KOPT-K1 (cell line): ENCODE measurements at regions not wholly inside any gene's neighbourhood (a gene's known extent, or its start where the extent isn't known, plus 50 kb on each side); places are given as distances from the start of the nearest gene placed in this dataset.

Source experiments
- H3K27ac ChIP-seq: fragments of 200-600 bp; sonication (generic); 2 replicates; pipeline ENCODE4 v1.5.1; 2016; ENCODE audit warnings: antibody characterized with exemption, mild to moderate bottlenecking, low read depth, low read length; ENCODE audit not compliant: poor library complexity, severe bottlenecking
- H3K36me3 ChIP-seq: fragments of 200-600 bp; sonication (generic); 2 replicates; pipeline ENCODE4 v1.5.1; 2017; ENCODE audit warnings: antibody characterized with exemption, mild to moderate bottlenecking, low read length, moderate library complexity; ENCODE audit not compliant: insufficient read depth
- H3K9me3 ChIP-seq: fragments of 200-600 bp; sonication (generic); 2 replicates; pipeline ENCODE4 v1.5.1; 2017; ENCODE audit warnings: antibody characterized with exemption, low read length, mild to moderate bottlenecking; ENCODE audit not compliant: insufficient read depth, poor library complexity, severe bottlenecking

DNA sequence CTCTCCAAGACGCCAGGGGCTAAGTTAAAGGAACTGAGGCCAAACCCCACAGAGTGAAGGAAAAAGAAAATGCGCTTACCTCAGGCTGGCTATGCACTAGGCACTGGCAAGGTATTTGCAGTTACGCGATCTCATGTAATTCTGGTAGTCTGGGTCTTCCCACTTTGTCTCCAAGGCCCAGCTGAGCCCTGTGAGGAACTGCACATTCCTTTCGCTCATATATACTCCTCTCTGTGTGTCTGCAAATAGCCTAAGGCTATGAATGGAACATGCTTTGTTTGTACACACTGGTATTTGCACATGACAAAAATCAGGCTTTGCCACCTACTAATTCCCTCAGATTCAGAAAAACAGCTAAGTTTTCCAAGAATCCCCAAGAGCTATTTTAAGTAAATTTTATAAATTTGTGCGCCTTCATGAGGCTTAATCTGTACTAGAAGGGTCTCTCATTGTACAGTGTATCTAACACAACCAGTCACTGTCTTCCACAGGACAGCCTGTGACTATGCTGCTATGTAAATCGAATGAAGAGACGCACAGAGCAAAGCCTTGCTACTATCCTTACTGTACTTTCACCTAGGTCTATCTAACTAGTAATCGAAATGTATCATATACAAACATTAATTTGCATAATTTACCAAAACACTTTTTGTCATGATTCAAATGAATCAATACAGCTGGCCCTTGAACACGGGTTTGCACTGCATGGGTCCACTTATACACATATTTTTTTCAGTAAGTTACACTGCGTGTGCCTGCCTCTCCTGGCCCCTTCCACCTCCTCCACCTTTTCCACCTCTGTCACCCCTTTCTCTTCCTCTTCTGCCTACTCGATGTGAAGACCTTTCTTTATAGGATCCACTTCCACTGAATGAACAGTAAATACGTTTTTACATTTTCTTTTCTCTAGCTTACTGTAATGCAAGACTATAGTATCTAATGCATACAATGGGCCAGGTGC, 87.0 kb downstream of the SIPA1L2 start:
- H3K27ac ChIP-seq = no peak overlapping the region
- no peaks in the 10 kb centered on the region for H3K9me3 ChIP-seq
- no peaks in the 10 kb centered on the region for H3K36me3 ChIP-seq

DNA sequence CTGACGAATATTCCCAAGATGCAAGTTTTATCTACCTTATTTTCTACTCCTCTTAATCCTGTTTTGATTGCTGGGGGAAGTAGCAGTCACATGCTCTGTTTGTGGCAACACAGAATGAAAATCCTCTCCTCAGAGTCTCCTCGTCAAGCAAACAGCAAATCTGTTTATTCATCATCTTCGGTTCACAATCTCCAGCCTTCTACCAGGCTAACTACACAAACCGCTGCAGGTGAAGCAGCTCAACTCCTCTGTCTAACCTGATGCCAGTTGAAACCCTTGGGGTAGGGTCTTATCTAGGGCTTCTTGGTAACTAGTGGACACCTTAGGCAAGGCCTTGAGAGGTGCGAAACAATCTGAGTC, 91.0 kb downstream of the SIPA1L2 start:
- H3K36me3 ChIP-seq = no peaks in the 10 kb centered on the region
- H3K27ac ChIP-seq = no peak overlapping the region
- H3K9me3 ChIP-seq = no peaks in the 10 kb centered on the region

DNA sequence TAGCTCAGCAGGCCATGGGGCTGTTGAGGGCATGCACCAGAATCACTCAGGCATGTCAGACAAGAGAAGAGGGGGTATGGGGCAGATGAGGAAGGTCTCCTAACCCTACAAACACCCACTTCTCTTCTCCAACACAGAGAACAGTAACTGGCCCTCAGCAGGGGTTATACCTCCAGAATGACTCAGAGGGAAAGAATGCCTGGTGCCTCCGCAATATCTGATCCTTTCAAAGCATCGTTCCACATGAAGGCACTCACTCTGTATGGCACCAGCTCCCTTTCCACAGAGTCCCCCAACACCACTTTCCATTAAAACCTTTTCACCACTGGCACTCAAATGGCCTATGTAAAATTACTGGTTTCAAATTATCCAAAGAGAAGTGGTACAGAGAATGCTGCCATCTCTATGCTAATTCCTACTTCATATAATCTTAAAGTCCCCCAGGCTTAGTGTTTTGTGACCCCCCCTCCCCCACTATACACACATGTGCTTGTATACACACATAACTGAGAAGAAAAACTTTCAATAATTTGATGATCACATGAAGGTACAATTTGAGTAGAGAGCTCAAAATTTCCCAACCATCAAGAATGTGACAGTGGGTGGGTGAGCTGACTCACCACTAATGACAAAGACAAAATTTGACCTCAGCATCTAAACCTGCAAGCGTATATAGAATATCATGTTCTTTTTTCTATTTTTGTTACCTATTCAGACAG, 91.5 kb downstream of the SIPA1L2 start:
- H3K36me3 ChIP-seq = no peaks in the 10 kb centered on the region
- H3K27ac ChIP-seq = no peak overlapping the region

GRCh38 chr1:232534552-232535517, 95.1 kb downstream of the SIPA1L2 start:
- H3K27ac ChIP-seq = no peak overlapping the region
- H3K9me3 ChIP-seq = no peaks in the 10 kb centered on the region
- H3K36me3 ChIP-seq = no peaks in the 10 kb centered on the region

More for the DNA sequence above, 91.5 kb downstream of the SIPA1L2 start:
- H3K9me3 ChIP-seq = no peaks in the 10 kb centered on the region

DNA sequence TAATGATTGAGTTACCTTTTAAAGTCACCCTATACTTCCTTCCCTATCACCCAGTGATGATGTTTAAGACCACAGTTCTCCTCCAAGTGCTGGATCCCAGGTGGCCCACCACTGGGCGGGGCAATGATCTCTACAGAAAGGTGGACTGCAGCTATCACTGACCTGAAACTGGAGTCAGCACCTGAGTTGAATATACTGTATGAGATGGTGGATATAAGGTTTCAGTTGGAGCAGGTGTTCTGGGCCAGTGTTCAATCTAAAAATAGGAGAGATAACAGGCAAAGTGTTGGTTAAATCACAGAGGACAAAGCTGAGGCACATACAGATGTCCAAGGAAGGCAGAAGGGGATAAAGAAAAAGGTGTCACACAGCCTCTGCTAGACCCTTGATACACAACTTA, 96.6 kb downstream of the SIPA1L2 start:
- no peaks in the 10 kb centered on the region for H3K9me3 ChIP-seq
- H3K27ac ChIP-seq = no peak overlapping the region
- no peaks in the 10 kb centered on the region for H3K36me3 ChIP-seq

DNA sequence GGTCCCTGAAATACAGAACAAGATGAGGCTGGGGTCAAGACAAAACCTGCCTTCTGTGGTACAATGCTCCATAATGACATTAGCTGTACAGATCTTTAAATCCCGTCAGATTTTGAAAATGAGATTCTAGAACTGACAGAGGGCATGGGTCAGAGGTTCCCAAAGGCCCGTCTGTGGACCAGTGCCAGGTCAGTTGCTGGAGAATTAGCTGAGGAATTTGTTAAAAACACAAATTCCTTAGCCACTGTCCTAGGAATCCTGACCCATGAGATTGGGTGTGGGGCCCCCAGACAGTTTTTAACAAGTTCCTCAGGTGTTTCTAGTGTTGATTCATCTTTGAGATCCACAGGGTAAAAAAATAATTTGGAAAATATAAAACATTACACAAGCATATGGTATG, 97.0 kb downstream of the SIPA1L2 start:
- Histone ChIP-seq H3K27ac (no peak overlapping the region), H3K36me3 (no peaks in the 10 kb centered on the region), H3K9me3 (no peaks in the 10 kb centered on the region)

GRCh38 chr1:232531291-232531690, 98.6 kb downstream of the SIPA1L2 start:
- Histone ChIP-seq H3K36me3 (no peaks in the 10 kb centered on the region), H3K9me3 (no peaks in the 10 kb centered on the region), H3K27ac (no peak overlapping the region)

DNA sequence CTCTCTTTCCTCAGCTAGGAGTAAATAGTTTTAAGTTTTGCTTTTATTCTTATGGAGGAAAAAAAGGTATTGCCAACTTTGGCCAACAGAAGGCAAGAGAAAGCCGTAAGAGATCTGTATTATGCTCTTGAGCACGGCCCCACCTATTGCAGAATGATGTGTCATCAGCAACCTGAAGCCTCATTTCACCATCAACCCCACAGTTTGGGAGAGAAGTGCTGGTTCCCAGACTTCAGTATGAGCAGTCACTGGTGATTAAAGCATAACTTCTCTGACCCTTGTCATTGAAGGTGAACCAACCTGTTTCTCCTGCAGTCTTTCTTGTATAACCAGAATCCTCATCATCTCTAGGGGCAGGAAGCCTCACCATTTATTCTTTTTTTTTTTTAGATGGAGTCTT, 100.2 kb downstream of the SIPA1L2 start:
- H3K36me3 ChIP-seq = no peaks in the 10 kb centered on the region
- H3K9me3 ChIP-seq = no peaks in the 10 kb centered on the region
- H3K27ac ChIP-seq = no peak overlapping the region

DNA sequence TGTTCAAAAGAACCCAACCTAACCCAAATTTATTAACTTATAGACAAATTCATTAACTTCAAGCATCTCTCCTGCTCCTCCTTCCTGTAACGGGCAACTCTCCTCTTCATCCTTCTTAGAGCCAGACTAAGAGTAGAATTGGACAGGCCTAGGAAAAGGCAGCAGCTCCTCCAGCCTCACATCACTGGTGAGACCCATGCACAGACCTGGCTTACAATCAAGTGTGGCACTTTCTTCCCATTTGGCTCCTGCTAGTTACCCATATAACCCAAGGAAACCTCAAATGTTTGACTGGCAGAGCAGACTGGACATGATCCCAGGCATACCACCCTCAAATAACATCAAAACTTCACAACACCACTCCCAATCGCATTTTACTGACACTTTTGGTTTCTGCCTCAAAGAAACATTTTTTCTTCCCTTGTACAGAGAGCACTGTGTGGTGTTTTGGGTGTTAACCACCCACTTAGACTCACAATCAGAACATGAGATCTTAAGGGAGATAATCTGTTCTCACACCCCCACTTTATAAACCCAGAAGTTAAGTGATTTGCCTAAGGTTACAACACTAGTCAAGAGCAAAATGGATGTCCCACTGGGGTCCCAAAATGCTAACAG, 101.4 kb downstream of the SIPA1L2 start:
- Histone ChIP-seq H3K9me3 (no peaks in the 10 kb centered on the region), H3K27ac (no peak overlapping the region), H3K36me3 (no peaks in the 10 kb centered on the region)

- no peak overlapping the region for H3K27ac ChIP-seq
- no peaks in the 10 kb centered on the region for H3K36me3 ChIP-seq
- H3K9me3 ChIP-seq = no peaks in the 10 kb centered on the region
Measured at GRCh38 chr1:232524056-232524455, 105.9 kb downstream of the SIPA1L2 start.

DNA sequence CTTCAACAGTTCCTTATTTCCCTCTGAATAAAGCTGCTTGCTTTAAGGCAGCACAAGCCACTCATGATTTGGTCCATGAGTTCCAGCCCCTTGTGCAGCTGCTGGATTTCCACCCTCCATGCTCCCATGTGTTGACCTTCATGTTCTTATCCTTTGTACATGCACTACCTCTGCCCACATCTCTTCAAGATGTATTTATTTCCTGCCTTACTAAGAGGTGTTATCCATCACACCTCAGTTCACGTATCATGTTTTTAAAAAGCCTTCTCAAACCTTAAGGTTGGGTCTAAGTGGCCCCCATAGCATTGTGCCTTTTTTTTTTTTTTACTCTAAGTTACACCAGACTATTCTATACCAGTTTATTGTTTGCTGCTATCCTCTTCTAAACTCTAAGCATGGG, 107.7 kb downstream of the SIPA1L2 start:
- Histone ChIP-seq H3K9me3 (no peaks in the 10 kb centered on the region), H3K27ac (no peak overlapping the region), H3K36me3 (no peaks in the 10 kb centered on the region)

GRCh38 chr1:232521660-232522059, 108.3 kb downstream of the SIPA1L2 start:
- H3K9me3 ChIP-seq = no peaks in the 10 kb centered on the region
- H3K27ac ChIP-seq = no peak overlapping the region
- no peaks in the 10 kb centered on the region for H3K36me3 ChIP-seq

GRCh38 chr1:232519186-232519585, 110.7 kb downstream of the SIPA1L2 start:
- Histone ChIP-seq H3K9me3 (no peaks in the 10 kb centered on the region), H3K27ac (no peak overlapping the region)

GRCh38 chr1:232518349-232518748, 111.6 kb downstream of the SIPA1L2 start:
- Histone ChIP-seq H3K36me3 (no peaks in the 10 kb centered on the region), H3K9me3 (no peaks in the 10 kb centered on the region), H3K27ac (no peak overlapping the region)

More at GRCh38 chr1:232519186-232519585, 110.7 kb downstream of the SIPA1L2 start:
- H3K36me3 ChIP-seq = no peaks in the 10 kb centered on the region
